GM19023 (cell line): ENCODE measurements at regions not wholly inside any gene's neighbourhood (a gene's known extent, or its start where the extent isn't known, plus 50 kb on each side); places are given as distances from the start of the nearest gene placed in this dataset.

ENCODE experiments used
- ATAC-seq: cut with Tn5 transposase; IDR thresholded peaks from one replicate; pipeline ENCODE4 v1.9.1; 2021; ENCODE audit warnings: mild to moderate bottlenecking, moderate library complexity; ENCODE audit not compliant: unreplicated experiment

- ATAC-seq = no peak
These were observed 280.7 kb downstream of the LMX1A start for GRCh38 chr1:165075725-165076370.

DNA sequence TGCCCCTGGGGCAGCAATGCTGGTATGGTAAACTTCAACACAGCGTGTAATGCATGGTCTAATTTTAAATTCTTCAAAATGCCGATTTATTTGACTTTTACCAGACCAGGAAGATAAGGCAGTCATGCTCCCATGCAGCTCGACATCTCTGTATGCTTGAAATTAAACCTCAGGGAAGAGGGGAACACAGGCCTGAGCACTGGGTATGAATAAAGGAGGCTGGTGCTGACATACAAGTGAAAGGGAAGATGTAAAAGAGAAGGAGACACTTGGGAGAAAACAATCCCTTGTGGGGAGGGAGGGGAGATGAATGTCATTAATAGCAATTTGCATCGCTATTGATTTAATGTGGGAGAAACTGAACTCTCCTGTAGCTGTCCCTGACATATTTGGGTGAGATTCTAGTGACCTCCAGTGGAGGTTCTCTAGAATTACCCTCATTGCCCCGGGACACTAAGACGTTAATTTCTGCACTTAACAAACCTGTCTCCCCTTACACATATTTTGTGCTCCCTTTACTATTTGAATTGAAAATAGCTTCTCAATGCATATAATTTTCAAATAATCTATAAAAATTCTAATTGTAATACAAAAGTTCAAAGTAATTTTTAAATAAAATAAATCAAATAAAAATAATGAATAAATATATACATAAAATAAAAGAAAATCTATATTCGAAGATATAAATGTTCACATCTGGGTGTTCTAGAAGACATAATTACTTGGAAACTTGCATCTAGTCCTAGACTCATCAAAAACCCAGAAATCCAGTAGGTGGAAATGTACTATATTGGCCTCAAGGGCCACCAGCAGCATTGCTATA is 283.1 kb downstream of the LMX1A start:
- ATAC-seq = no peak

GRCh38 chr1:165070675-165071074 is 285.8 kb downstream of the LMX1A start:
- ATAC-seq = no peak

DNA sequence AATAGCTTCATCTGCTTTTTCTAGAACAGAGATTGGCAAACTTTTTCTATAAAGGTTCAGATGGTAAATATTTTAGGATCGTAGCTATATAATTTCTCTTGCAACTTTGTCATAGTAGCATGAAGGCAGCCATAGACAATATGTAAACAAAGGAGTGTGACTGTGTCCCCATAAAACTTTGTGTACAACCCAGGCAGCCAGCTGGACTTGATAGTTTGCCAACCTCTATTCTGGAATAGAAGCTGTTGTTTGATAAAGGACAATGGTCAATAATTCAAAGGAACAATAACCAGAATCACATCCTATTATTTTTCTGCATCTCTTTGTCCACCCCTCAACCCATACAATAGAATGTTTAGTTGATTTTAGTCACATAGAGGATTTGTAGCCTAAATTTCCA is 286.7 kb downstream of the LMX1A start:
- ATAC-seq = no peak

DNA sequence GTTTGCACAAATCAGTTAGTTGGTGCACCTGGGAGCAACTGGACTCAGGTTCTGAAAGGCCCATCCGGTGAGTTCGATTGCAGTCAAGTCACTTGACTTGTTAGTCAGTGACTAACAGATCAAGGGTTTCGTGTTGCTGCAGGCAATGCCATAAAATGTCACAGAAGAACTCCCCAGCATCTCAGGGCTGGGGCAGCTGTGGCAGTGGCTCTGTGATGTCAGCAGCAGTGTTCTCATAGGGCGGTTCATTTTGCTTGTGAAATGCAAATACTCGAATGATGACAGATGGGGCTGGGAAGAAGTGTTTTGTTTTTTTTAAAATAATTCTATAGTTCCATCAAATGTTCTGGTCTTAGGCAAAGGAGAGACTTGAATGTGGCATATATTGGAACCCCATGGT is 287.8 kb downstream of the LMX1A start:
- no peak for ATAC-seq

DNA sequence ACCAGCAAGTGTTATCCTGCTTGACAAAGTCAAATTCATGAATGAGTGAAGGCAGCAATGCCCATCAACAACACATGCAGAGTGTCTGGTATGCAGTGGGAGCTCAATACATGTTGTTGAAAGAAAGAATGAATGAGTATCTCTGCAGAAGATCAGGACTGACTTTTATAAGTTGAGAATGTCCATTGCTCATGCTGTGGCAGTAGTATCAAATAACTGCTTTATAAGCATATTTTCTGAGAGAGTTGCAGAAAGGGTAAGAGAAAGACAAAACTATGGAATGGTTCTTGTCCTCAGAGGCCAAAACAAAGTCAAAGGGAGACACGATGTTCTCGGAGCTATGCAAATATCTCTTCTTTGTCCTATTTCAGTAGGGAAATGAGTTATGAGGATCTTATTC is 288.7 kb downstream of the LMX1A start:
- ATAC-seq = no peak

GRCh38 chr1:165063181-165063965 is 293.1 kb downstream of the LMX1A start:
- no peak for ATAC-seq

GRCh38 chr1:165062346-165062745 is 294.2 kb downstream of the LMX1A start:
- no peak for ATAC-seq

GRCh38 chr1:165060285-165060793 is 296.2 kb downstream of the LMX1A start:
- no peak for ATAC-seq

DNA sequence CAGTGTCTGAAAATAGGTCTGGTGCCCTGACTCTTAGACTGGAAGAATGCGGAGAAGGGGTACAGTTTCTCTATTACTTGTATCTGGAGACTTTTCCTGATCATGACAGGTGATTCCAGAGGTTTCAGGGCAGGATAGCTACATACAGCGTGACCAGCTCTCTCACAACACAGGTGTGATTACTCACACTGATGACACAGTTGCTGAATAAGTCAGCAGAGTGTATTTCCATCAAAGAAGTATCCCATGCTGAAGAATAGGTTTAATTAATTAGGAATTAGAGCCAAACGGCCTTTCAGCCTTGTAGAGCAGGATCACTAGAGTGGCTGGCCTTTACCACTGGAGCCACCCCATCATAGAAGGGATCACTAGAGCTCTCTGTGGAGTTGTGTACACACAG is 298.6 kb downstream of the LMX1A start:
- ATAC-seq = no peak

DNA sequence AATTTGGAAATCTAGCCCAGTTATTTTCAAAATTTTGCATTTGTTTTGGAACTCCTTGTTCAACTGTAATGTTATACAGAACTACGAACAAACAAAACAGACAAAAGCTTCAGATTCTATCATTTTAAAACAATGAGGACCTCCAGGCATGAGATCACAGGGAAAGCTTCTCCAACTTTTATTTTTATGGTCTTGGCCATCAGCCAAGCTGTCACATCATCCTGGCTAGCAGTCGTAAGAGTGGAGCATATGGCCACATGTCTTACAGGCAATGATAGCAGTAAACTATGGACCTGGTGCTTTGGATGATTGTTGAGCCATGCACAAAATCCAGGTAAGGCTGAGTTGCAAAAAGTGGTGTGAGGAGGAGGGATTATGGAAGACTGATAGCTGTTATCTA is 299.6 kb downstream of the LMX1A start:
- no peak for ATAC-seq

DNA sequence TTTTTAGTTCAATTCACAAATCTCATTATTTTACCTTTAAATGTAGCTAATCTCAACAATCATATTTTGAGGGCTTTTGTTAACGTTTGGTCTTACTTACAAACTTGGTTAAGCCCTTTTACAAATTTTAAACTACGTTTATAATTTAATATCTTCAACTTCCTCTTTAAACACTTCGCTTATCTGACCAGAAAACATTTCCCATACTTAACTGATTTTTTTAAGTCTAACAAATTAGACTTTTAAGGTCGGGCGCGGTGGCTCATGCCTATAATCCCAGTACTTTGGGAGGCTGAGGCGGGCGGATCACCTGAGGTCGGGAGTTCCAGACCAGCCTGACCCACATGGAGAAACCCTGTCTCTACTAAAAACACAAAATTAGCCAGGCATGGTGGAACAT is 300.9 kb downstream of the LMX1A start:
- no peak for ATAC-seq

- ATAC-seq = no peak
These were observed 301.9 kb downstream of the LMX1A start for GRCh38 chr1:165054627-165055026.

DNA sequence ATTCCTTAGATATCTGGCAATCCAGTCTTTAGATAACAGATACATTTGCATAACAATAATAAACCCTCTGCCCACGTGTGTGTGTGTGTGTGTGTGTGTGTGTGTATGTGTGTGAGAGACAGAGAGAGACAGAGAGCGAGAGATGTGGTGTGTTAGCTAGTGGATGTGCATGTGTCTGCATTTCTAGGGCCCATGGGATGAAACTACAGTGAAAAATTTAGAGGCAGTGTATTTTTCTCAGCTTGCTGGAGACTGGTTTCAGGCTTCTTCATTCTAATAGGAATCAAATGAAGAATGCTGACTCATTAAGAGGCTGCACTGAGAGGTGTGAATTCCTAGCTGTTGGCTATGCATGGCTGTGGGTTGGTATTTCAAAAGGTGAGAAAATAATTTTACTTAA is 303.2 kb downstream of the LMX1A start:
- no peak for ATAC-seq

GRCh38 chr1:165052936-165053335 is 303.6 kb downstream of the LMX1A start:
- no peak for ATAC-seq

GRCh38 chr1:165052431-165052830 is 304.1 kb downstream of the LMX1A start:
- ATAC-seq = no peak

GRCh38 chr1:165050246-165050645 is 306.3 kb downstream of the LMX1A start:
- ATAC-seq = no peak

DNA sequence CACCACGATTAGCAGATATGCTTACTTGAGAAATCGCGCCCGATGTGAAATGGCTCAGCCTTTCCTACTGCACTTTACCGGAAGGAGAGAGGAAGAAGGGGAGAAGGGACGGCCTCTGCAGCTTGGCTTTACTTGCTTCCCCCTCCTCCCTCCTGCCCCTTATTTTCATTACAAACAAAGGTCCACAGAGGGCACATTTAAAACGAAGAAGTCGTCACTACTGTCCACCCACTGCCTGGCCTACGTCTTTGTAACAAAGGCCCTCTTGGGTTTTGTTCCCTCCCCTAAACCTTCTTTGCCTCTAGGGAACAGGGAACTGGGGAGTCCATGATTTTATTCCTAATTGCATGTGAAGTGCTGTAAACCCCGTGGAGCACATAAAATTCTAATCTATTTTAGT is 308.5 kb downstream of the LMX1A start:
- no peak for ATAC-seq

- no peak for ATAC-seq
These were observed 310.6 kb downstream of the LMX1A start for GRCh38 chr1:165045902-165046301.

DNA sequence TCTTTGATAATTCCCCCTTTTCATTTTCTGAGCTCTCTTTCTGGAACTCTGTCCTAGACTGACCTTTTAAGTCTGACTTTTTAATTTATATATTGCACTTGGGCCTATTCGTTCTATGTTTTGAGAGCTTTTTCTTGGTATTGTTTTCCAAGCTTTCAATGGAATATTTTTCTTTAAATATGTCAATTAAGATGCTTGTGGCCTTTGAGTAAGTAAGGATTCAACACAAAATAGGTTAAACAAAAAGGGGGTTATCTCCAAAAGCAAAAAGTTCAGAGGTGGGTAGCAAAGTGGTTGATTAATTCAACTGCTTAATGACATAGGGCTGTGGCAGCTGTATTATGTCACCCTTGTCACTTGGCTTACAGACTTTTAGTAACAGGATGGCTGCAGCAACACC is 315.9 kb downstream of the LMX1A start:
- no peak for ATAC-seq

DNA sequence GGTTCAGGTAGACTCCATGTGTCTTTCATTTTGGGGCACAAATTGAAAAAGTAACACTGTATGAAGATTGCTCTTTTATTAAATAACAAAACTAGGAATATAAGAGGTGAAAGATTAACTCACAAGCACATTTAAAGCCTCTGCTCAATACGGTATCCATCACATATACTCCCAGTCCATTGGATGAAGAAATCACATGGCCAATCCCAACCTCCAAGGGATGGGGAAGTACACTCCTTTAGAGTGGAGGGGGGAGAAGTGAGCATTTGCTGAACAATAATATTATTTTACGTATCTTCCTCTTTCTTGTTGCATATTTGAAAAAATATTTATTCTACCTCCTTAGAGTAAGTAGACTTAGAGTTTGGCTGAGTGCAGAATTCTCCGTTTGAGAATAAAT is 316.5 kb downstream of the LMX1A start:
- no peak for ATAC-seq

- no peak for ATAC-seq
These were observed 320.1 kb downstream of the LMX1A start for GRCh38 chr1:165036403-165036802.
